ENCODE measurements at regions not wholly inside any gene's neighbourhood (a gene's known extent, or its start where the extent isn't known, plus 50 kb on each side); places are given as distances from the start of the nearest gene placed in this dataset.

- TF ChIP-seq CTCF (IDR thresholded peaks at IDR 0.05; ENCODE audit: low read depth, low read length) = no peak
- TF ChIP-seq EZH2phosphoT487 (IDR thresholded peaks at IDR 0.05; ENCODE audit: low read depth) = no peak
Observed at GRCh38 chr11:90556606-90557005, 333.8 kb upstream of the CHORDC1 start.
